HCT116 (cell line): ENCODE measurements at regions not wholly inside any gene's neighbourhood (a gene's known extent, or its start where the extent isn't known, plus 50 kb on each side); places are given as distances from the start of the nearest gene placed in this dataset.

Experiments
- ATAC-seq: fragments of 200-7000 bp; cut with Tn5 transposase; 2 replicates; pipeline ENCODE4 v1.9.1; 2020; ENCODE audit warnings: mild to moderate bottlenecking, moderate library complexity
- BruUV-seq: library from RNA; stranded (reverse); fragments of 400-500 nt; replicated peaks from 2 replicates; lab custom pipeline; 2021; lab: Mats Ljungman, UMichigan
- CTCF ChIA-PET: fragments of 300-600 bp; sonication (Branson Sonifier 250); formaldehyde crosslinking; loops from one replicate; lab custom pipeline; 2021; ENCODE audit warnings: antibody characterized with exemption; lab: Charles Lee
- POLR2A ChIA-PET: fragments of 300-600, 350-600 bp; sonication (Branson Sonifier 250); formaldehyde crosslinking; loops from one replicate; lab custom pipeline; 2021; ENCODE audit warnings: antibody characterized with exemption; lab: Charles Lee
- RAD21 ChIA-PET, 2 experiments: fragments of 300-600 bp; sonication (Branson Sonifier 250); formaldehyde crosslinking; loops; one replicate each; lab custom pipeline; 2023; ENCODE audit warnings: low total read pairs in 2 of 2; ENCODE audit not compliant: uncharacterized antibody in 2 of 2, unreplicated experiment in 2 of 2, low non-redundant PET in 1 of 2; lab: Charles Lee
- DNase-seq: peaks from one replicate; pipeline ENCODE4 v3.0.0-alpha.2; 2010; ENCODE audit warnings: low read depth, low spot score
- H2AFZ ChIP-seq: fragments of 200-600 bp; shearing (Covaris generic), sonication (generic); 2 replicates; pipeline ENCODE4 v1.6.1; 2017; ENCODE audit warnings: low read depth, mixed run types, mixed read lengths, antibody characterized with exemption, low read length; ENCODE audit not compliant: poor library complexity, severe bottlenecking
- H3K27ac ChIP-seq: 2 replicates; pipeline ENCODE4 v1.5.1; 2012; ENCODE audit warnings: low read depth, low read length
- H3K27me3 ChIP-seq: fragments of 200-600 bp; sonication (generic); 2 replicates; pipeline ENCODE4 v1.6.1; 2016; ENCODE audit warnings: mixed run types, low read length, mixed read lengths; ENCODE audit not compliant: insufficient read depth
- H3K36me3 ChIP-seq, 2 experiments: fragments of 200-500 bp in 1 of 2; fragments of 200-600 bp in 1 of 2; sonication (Bioruptor generic) in 1 of 2; sonication (generic) in 1 of 2; 2 replicates each; pipeline versions ENCODE4 v1.5.1 to v1.6.1; 2014 to 2016; ENCODE audit warnings: low read length in 2 of 2, inconsistent platforms in 1 of 2, mixed read lengths in 1 of 2, mixed run types in 1 of 2; ENCODE audit not compliant: insufficient read depth in 2 of 2, control insufficient read depth in 1 of 2
- H3K4me1 ChIP-seq, 2 experiments: fragments of 200-600 bp in 1 of 2; sonication (generic) in 1 of 2; 2 replicates each; pipeline versions ENCODE4 v1.5.1 to v1.6.1; 2012 to 2017; ENCODE audit warnings: low read length in 2 of 2, inconsistent platforms in 1 of 2, mild to moderate bottlenecking in 1 of 2, mixed read lengths in 1 of 2, mixed run types in 1 of 2, moderate library complexity in 1 of 2; ENCODE audit not compliant: insufficient read depth in 2 of 2, control insufficient read depth in 1 of 2
- H3K4me2 ChIP-seq: fragments of 200-600 bp; sonication (generic); 2 replicates; pipeline ENCODE4 v1.6.1; 2017; ENCODE audit warnings: mixed run types, low read length, mixed read lengths
- H3K4me3 ChIP-seq, 2 experiments: fragments of 200-600 bp in 1 of 2; sonication (generic) in 1 of 2; replicated peaks in 1 of 2; 2 replicates each; pipeline ENCODE4 v1.5.1; 2011 to 2016; ENCODE audit warnings: low read length in 2 of 2, control low read depth in 1 of 2, low read depth in 1 of 2, mild to moderate bottlenecking in 1 of 2, mixed read lengths in 1 of 2, mixed run types in 1 of 2
- H3K79me2 ChIP-seq: fragments of 200-600 bp; sonication (generic); 2 replicates; pipeline ENCODE4 v1.6.1; 2017; ENCODE audit warnings: mild to moderate bottlenecking, mixed run types, low read length, moderate library complexity, mixed read lengths; ENCODE audit not compliant: insufficient read depth
- H3K9ac ChIP-seq: fragments of 200-600 bp; sonication (generic); 2 replicates; pipeline ENCODE4 v1.6.1; 2016; ENCODE audit warnings: low read length, mixed read lengths
- H3K9me2 ChIP-seq: fragments of 200-600 bp; sonication (generic), shearing (Covaris generic); 2 replicates; pipeline ENCODE4 v1.6.1; 2017; ENCODE audit warnings: mixed run types, mild to moderate bottlenecking, moderate library complexity; ENCODE audit not compliant: insufficient read depth
- H3K9me3 ChIP-seq, 2 experiments: fragments of 200-500 bp in 1 of 2; fragments of 200-600 bp in 1 of 2; sonication (Bioruptor generic) in 1 of 2; sonication (generic) in 1 of 2; 2 replicates each; pipeline ENCODE4 v1.6.1; 2014 to 2017; ENCODE audit warnings: low read length in 2 of 2, mixed read lengths in 2 of 2, inconsistent platforms in 1 of 2, low read depth in 1 of 2, mild to moderate bottlenecking in 1 of 2, mixed run types in 1 of 2, moderate library complexity in 1 of 2; ENCODE audit not compliant: control insufficient read depth in 1 of 2, insufficient read depth in 1 of 2
- H4K20me1 ChIP-seq: fragments of 200-600 bp; sonication (generic), shearing (Covaris generic); 2 replicates; pipeline ENCODE4 v1.6.1; 2017; ENCODE audit warnings: mixed run types, mild to moderate bottlenecking, moderate library complexity; ENCODE audit not compliant: insufficient read depth
- CBX3 ChIP-seq: IDR thresholded peaks from 2 replicates; pipeline ENCODE4 v1.6.1; 2012; ENCODE audit warnings: low read depth
- EGR1 ChIP-seq: IDR thresholded peaks from 2 replicates; pipeline ENCODE4 v1.6.1; 2012; ENCODE audit warnings: low read depth
- EZH2 ChIP-seq: fragments of 200-600 bp; sonication (generic); IDR thresholded peaks from 2 replicates; pipeline ENCODE4 v1.6.1; 2017; ENCODE audit warnings: antibody characterized with exemption, mixed run types
- EZH2phosphoT487 ChIP-seq: fragments of 200-600 bp; IDR thresholded peaks from 2 replicates; pipeline ENCODE4 v1.6.1; 2018; ENCODE audit warnings: antibody characterized with exemption, borderline replicate concordance
- FOSL1 ChIP-seq: IDR thresholded peaks from 2 replicates; pipeline ENCODE4 v1.6.1; 2012; ENCODE audit warnings: low read depth
- JUND ChIP-seq: IDR thresholded peaks from 2 replicates; pipeline ENCODE4 v1.6.1; 2012
- POLR2A ChIP-seq: IDR thresholded peaks from 2 replicates; pipeline ENCODE4 v1.7.0; 2011; ENCODE audit warnings: borderline replicate concordance; ENCODE audit not compliant: insufficient read depth, insufficient read length; ENCODE audit errors: extremely low read depth
- POLR2AphosphoS5 ChIP-seq: IDR thresholded peaks from 2 replicates; pipeline ENCODE4 v1.6.1; 2011; ENCODE audit warnings: mild to moderate bottlenecking, low read depth, low read length, moderate library complexity
- RAD21 ChIP-seq: IDR thresholded peaks from 2 replicates; pipeline ENCODE4 v1.6.1; 2012; ENCODE audit warnings: low read depth, mild to moderate bottlenecking
- SIN3A ChIP-seq: IDR thresholded peaks from 2 replicates; pipeline ENCODE4 v1.6.1; 2012; ENCODE audit warnings: low read depth
- SP1 ChIP-seq: IDR thresholded peaks from 2 replicates; pipeline ENCODE4 v1.6.1; 2012; ENCODE audit warnings: low read depth
- SRF ChIP-seq: IDR thresholded peaks from 2 replicates; pipeline ENCODE4 v1.6.1; 2012; ENCODE audit warnings: low read depth
- TCF7L2 ChIP-seq: IDR thresholded peaks from 2 replicates; pipeline ENCODE4 v1.7.0; 2011; ENCODE audit warnings: borderline replicate concordance, inconsistent platforms; ENCODE audit not compliant: insufficient read depth, insufficient read length; ENCODE audit errors: extremely low read depth
- YY1 ChIP-seq: IDR thresholded peaks from 2 replicates; pipeline ENCODE4 v1.6.1; 2011; ENCODE audit warnings: low read length, low read depth, moderate library complexity, mild to moderate bottlenecking; ENCODE audit not compliant: insufficient replicate concordance; ENCODE audit errors: extremely low read depth
- ZFX ChIP-seq: fragments of 450-650 bp; IDR thresholded peaks from 2 replicates; pipeline ENCODE4 v1.6.1; 2017
- ZNF274 ChIP-seq: fragments of 200-500 bp; sonication (Bioruptor generic); IDR thresholded peaks from 2 replicates; pipeline ENCODE4 v1.6.1; 2014; ENCODE audit warnings: mild to moderate bottlenecking, low read depth, low read length, inconsistent platforms
- intact Hi-C: fragments of 100-400 bp; cut with micrococcal nuclease; formaldehyde crosslinking; loops from 2 replicates; pipeline ENCODE4 v1.10.0; 2022
- TF ChIP-seq, protein P1 (sequence below), 3 experiments: fragments of 200-600 bp in 1 of 3; sonication (generic) in 1 of 3; IDR thresholded peaks in 2 of 3; conservative IDR thresholded peaks in 1 of 3; 2 replicates each; pipeline ENCODE4 v1.5.1; 2012 to 2017; ENCODE audit warnings: low read depth in 2 of 3, low read length in 2 of 3, antibody characterized with exemption in 1 of 3, borderline replicate concordance in 1 of 3, control low read depth in 1 of 3, mild to moderate bottlenecking in 1 of 3, mixed read lengths in 1 of 3, mixed run types in 1 of 3, moderate library complexity in 1 of 3; ENCODE audit not compliant: insufficient read depth in 1 of 3
- TF ChIP-seq, protein P2 (sequence below): IDR thresholded peaks from 2 replicates; pipeline ENCODE4 v1.6.1; 2012; ENCODE audit warnings: low read depth
- TF ChIP-seq, protein P3 (sequence below): IDR thresholded peaks from 2 replicates; pipeline ENCODE4 v1.6.1; 2012
- TF ChIP-seq, protein P4 (sequence below): IDR thresholded peaks from 2 replicates; pipeline ENCODE4 v1.6.1; 2012

DNA sequence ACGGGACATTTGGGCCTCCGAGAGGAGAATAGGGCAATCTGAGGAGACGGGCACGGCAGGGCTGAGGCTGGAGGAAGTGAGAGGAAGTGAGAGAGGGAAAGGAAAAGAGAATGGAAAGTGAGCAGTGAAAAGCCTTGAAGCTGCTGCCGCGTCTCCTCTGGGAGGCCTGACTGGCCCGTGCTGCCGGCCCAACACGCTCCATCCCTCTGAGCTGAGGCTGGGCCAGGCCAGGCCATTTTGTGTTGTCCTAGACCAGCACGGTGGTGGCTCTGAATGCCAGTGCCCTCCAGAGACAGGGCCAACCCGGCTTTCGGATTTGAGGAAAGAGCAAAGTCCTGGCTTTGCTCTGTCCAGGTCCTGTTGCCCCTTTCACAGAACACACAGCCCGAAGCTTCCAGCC, 361.1 kb upstream of the SHH start:
- Histone ChIP-seq H4K20me1 (no peaks in the 10 kb centered on the region), H2AFZ (no peak overlapping the region), H3K36me3 (no peaks in the 10 kb centered on the region), H3K79me2 (no peaks in the 10 kb centered on the region), H3K9ac (no peak overlapping the region), H3K4me3 (no peak overlapping the region), H3K27me3 (no peaks in the 10 kb centered on the region), H3K4me1 (no peaks in the 10 kb centered on the region), H3K27ac (no peak overlapping the region), H3K9me3 (no peaks in the 10 kb centered on the region), H3K4me2 (no peak overlapping the region), H3K9me2 (no peaks in the 10 kb centered on the region)
- intact Hi-C loops: no loop called here
- DNase-seq: no peak
- RAD21 ChIA-PET: no interaction called here
- TF ChIP-seq CBX3 (no peak), RAD21 (no peak), SRF (no peak), ZFX (no peak), YY1 (no peak), SP1 (no peak), ZNF274 (no peak), SIN3A (no peak), JUND (no peak), EGR1 (no peak), EZH2phosphoT487 (no peak), EZH2 (no peak), POLR2A (no peak), FOSL1 (no peak), TCF7L2 (no peak), POLR2AphosphoS5 (no peak)
- TF ChIP-seq, protein P1, sequence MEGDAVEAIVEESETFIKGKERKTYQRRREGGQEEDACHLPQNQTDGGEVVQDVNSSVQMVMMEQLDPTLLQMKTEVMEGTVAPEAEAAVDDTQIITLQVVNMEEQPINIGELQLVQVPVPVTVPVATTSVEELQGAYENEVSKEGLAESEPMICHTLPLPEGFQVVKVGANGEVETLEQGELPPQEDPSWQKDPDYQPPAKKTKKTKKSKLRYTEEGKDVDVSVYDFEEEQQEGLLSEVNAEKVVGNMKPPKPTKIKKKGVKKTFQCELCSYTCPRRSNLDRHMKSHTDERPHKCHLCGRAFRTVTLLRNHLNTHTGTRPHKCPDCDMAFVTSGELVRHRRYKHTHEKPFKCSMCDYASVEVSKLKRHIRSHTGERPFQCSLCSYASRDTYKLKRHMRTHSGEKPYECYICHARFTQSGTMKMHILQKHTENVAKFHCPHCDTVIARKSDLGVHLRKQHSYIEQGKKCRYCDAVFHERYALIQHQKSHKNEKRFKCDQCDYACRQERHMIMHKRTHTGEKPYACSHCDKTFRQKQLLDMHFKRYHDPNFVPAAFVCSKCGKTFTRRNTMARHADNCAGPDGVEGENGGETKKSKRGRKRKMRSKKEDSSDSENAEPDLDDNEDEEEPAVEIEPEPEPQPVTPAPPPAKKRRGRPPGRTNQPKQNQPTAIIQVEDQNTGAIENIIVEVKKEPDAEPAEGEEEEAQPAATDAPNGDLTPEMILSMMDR (IDR thresholded peaks at IDR 0.05 in 2 of 3, conservative IDR thresholded peaks at IDR 0.05 in 1 of 3; ENCODE audit: borderline replicate concordance in 1 of 3, insufficient read depth in 1 of 3, low read depth in 2 of 3, low read length in 2 of 3): no peak
- TF ChIP-seq, protein P2, sequence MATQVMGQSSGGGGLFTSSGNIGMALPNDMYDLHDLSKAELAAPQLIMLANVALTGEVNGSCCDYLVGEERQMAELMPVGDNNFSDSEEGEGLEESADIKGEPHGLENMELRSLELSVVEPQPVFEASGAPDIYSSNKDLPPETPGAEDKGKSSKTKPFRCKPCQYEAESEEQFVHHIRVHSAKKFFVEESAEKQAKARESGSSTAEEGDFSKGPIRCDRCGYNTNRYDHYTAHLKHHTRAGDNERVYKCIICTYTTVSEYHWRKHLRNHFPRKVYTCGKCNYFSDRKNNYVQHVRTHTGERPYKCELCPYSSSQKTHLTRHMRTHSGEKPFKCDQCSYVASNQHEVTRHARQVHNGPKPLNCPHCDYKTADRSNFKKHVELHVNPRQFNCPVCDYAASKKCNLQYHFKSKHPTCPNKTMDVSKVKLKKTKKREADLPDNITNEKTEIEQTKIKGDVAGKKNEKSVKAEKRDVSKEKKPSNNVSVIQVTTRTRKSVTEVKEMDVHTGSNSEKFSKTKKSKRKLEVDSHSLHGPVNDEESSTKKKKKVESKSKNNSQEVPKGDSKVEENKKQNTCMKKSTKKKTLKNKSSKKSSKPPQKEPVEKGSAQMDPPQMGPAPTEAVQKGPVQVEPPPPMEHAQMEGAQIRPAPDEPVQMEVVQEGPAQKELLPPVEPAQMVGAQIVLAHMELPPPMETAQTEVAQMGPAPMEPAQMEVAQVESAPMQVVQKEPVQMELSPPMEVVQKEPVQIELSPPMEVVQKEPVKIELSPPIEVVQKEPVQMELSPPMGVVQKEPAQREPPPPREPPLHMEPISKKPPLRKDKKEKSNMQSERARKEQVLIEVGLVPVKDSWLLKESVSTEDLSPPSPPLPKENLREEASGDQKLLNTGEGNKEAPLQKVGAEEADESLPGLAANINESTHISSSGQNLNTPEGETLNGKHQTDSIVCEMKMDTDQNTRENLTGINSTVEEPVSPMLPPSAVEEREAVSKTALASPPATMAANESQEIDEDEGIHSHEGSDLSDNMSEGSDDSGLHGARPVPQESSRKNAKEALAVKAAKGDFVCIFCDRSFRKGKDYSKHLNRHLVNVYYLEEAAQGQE: no peak
- TF ChIP-seq, protein P3, sequence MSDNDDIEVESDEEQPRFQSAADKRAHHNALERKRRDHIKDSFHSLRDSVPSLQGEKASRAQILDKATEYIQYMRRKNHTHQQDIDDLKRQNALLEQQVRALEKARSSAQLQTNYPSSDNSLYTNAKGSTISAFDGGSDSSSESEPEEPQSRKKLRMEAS: no peak
- TF ChIP-seq, protein P4, sequence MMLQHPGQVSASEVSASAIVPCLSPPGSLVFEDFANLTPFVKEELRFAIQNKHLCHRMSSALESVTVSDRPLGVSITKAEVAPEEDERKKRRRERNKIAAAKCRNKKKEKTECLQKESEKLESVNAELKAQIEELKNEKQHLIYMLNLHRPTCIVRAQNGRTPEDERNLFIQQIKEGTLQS: no peak
- CTCF ChIA-PET: no interaction called here
- no TSS peak for BruUV-seq
- POLR2A ChIA-PET: no interaction called here
- no peak for ATAC-seq
